Natural killer cell (primary cell): ENCODE measurements at regions not wholly inside any gene's neighbourhood (a gene's known extent, or its start where the extent isn't known, plus 50 kb on each side); places are given as distances from the start of the nearest gene placed in this dataset.
"Not testable (repeated sequence)": the region's sequence is repeated elsewhere in the genome, so short reads cannot be mapped to it uniquely, and the experiment has no call there.

ENCODE experiments used
- ATAC-seq, 3 donors: fragments of 150-1000 bp in 2 of 3; fragments of 200-7000 bp in 1 of 3; cut with Tn5 transposase; 1 replicate in 1 of 3; 2 replicates in 2 of 3; pipeline ENCODE4 v1.10.0; 2021; ENCODE audit warnings: mild to moderate bottlenecking in 2 of 3, moderate library complexity in 2 of 3
- DNase-seq, 2 donors: peaks; one replicate each; pipeline versions ENCODE4 v3.0.0 to v3.0.0-alpha.2; 2013 to 2021; ENCODE audit warnings: mixed read lengths in 1 of 2
- H3K27ac ChIP-seq: one replicate; pipeline ENCODE4 v1.5.1; 2013; ENCODE audit warnings: mild to moderate bottlenecking, low read length
- H3K27me3 ChIP-seq: one replicate; pipeline ENCODE4 v1.6.1; 2013; ENCODE audit warnings: low read length; ENCODE audit not compliant: control insufficient read depth, insufficient read depth
- H3K36me3 ChIP-seq: one replicate; pipeline ENCODE4 v1.6.1; 2013; ENCODE audit warnings: low read length; ENCODE audit not compliant: control insufficient read depth, insufficient read depth
- H3K4me1 ChIP-seq: one replicate; pipeline ENCODE4 v1.6.1; 2013; ENCODE audit warnings: low read length; ENCODE audit not compliant: control insufficient read depth, insufficient read depth
- H3K4me3 ChIP-seq: one replicate; pipeline ENCODE4 v1.5.1; 2013; ENCODE audit warnings: low read length
- H3K9me3 ChIP-seq: one replicate; pipeline ENCODE4 v1.6.1; 2013; ENCODE audit warnings: low read length; ENCODE audit not compliant: control insufficient read depth, insufficient read depth
- H3K27ac Mint-ChIP-seq, 2 donors: one replicate each; pipeline ENCODE4 v1.8.0; 2022; ENCODE audit warnings: mild to moderate bottlenecking in 2 of 2, mixed read lengths in 2 of 2, moderate library complexity in 1 of 2
- H3K27me3 Mint-ChIP-seq, 2 donors: one replicate each; pipeline ENCODE4 v1.8.0; 2022; ENCODE audit warnings: low read depth in 2 of 2, mixed read lengths in 2 of 2
- H3K36me3 Mint-ChIP-seq: one replicate; pipeline ENCODE4 v1.8.0; 2022; ENCODE audit warnings: mixed read lengths
- H3K4me1 Mint-ChIP-seq, 2 donors: one replicate each; pipeline ENCODE4 v1.8.0; 2022; ENCODE audit warnings: mixed read lengths in 2 of 2
- H3K4me3 Mint-ChIP-seq: one replicate; pipeline ENCODE4 v1.8.0; 2022; ENCODE audit warnings: mild to moderate bottlenecking, moderate library complexity, mixed read lengths
- H3K9me3 Mint-ChIP-seq, 2 donors: one replicate each; pipeline ENCODE4 v1.8.0; 2022; ENCODE audit warnings: mixed read lengths in 2 of 2
- WGBS: methylation state at CpG from one replicate; pipeline ENCODE4 v1.1.7; 2013; ENCODE audit warnings: missing lambda C conversion rate; ENCODE audit not compliant: insufficient coverage; 5-methylcytosine and 5-hydroxymethylcytosine counted together
- intact Hi-C: fragments of 100-400 bp; cut with micrococcal nuclease; formaldehyde crosslinking; loops from one replicate; pipeline ENCODE4 v1.14.2; 2022

- H3K4me3 Mint-ChIP-seq, H3K4me1 ChIP-seq, H3K4me3 ChIP-seq, H3K36me3 Mint-ChIP-seq, H3K9me3 Mint-ChIP-seq, H3K27me3 ChIP-seq, H3K27ac Mint-ChIP-seq, H3K9me3 ChIP-seq, H3K27ac ChIP-seq, ATAC-seq, intact Hi-C loops, H3K4me1 Mint-ChIP-seq, H3K27me3 Mint-ChIP-seq, H3K36me3 ChIP-seq, DNase-seq: not testable (repeated sequence)
- no CpG with 5 or more reads among the region's 15 CpGs for WGBS
Observed at GRCh38 chr17:62264974-62265373, 115.4 kb upstream of the EFCAB3 start.

GRCh38 chr17:62255791-62256190 lies 124.6 kb upstream of the EFCAB3 start:
- H3K36me3 Mint-ChIP-seq, result not testable (repeated sequence)

GRCh38 chr17:62242076-62242475 lies 138.3 kb upstream of the EFCAB3 start:
- H3K4me1 Mint-ChIP-seq, H3K4me3 Mint-ChIP-seq, H3K4me1 ChIP-seq, DNase-seq, H3K36me3 ChIP-seq, H3K27ac Mint-ChIP-seq, H3K9me3 Mint-ChIP-seq, H3K4me3 ChIP-seq, ATAC-seq, H3K27me3 Mint-ChIP-seq, H3K9me3 ChIP-seq, H3K36me3 Mint-ChIP-seq, H3K27ac ChIP-seq, intact Hi-C loops, H3K27me3 ChIP-seq: not testable (repeated sequence)
- 85% methylated on average over 5 of the region's 7 CpGs for WGBS

More at GRCh38 chr17:62255791-62256190, 124.6 kb upstream of the EFCAB3 start:
- H3K27me3 ChIP-seq, H3K4me3 ChIP-seq, H3K4me1 Mint-ChIP-seq, ATAC-seq, H3K9me3 Mint-ChIP-seq, H3K36me3 ChIP-seq, H3K27ac Mint-ChIP-seq, H3K4me3 Mint-ChIP-seq, H3K27ac ChIP-seq, H3K9me3 ChIP-seq, H3K4me1 ChIP-seq, DNase-seq, H3K27me3 Mint-ChIP-seq, intact Hi-C loops: not testable (repeated sequence)
- WGBS, result 85% methylated on average over 6 of the region's 6 CpGs

GRCh38 chr17:62239569-62239968 lies 140.8 kb upstream of the EFCAB3 start:
- H3K36me3 ChIP-seq, H3K4me1 ChIP-seq, H3K9me3 ChIP-seq, H3K27me3 ChIP-seq, H3K4me1 Mint-ChIP-seq, H3K27ac ChIP-seq, H3K27me3 Mint-ChIP-seq, ATAC-seq, H3K4me3 Mint-ChIP-seq, DNase-seq, H3K4me3 ChIP-seq, H3K36me3 Mint-ChIP-seq, H3K9me3 Mint-ChIP-seq, H3K27ac Mint-ChIP-seq, intact Hi-C loops: not testable (repeated sequence)
- 80% methylated on average over 2 of the region's 3 CpGs for WGBS

DNA sequence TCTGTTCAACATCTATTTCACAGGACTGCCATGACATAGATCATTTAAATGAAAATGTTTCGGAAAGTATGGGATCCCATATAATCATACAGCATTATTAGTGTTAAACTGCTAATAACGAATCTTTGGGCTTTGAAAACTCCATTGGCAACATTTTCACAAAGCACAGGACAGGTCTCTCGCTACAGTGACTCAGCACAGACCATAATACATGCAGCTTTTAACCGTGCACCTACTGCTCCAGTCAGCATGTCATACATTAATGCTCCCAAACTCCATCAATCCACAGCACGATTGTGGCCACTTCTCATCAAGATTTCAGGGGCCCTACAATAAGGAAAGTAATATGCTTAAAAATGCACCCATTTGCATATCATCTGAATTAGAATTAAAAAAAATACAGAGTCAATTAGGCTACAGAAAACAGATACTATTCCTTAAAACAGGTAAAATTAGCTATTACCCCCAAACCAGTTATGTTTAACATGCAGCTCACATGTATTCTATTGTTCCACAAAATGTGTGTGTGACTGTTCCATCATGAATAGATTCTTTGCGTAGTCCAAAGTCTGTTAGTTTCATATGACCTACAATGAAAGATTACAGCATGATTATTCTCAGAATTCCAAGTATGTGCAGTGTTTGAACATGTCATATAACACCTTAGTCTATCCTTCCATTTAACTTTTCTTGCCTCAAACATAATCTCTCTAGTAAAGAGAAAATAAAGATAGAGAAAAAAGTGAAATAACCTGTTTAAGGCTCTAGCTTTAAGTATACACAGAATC lies 141.6 kb upstream of the EFCAB3 start:
- 87% methylated on average over 6 of the region's 6 CpGs for WGBS
- ATAC-seq, intact Hi-C loops, H3K36me3 ChIP-seq, H3K27ac Mint-ChIP-seq, H3K4me3 Mint-ChIP-seq, H3K9me3 ChIP-seq, H3K4me1 Mint-ChIP-seq, H3K4me1 ChIP-seq, DNase-seq, H3K36me3 Mint-ChIP-seq, H3K4me3 ChIP-seq, H3K27me3 Mint-ChIP-seq, H3K27ac ChIP-seq, H3K27me3 ChIP-seq, H3K9me3 Mint-ChIP-seq: not testable (repeated sequence)

GRCh38 chr17:62233822-62234481 lies 146.4 kb upstream of the EFCAB3 start:
- DNase-seq, H3K4me3 ChIP-seq, H3K36me3 ChIP-seq, H3K4me3 Mint-ChIP-seq, H3K4me1 ChIP-seq, H3K9me3 ChIP-seq, intact Hi-C loops, H3K4me1 Mint-ChIP-seq, ATAC-seq, H3K27ac ChIP-seq, H3K36me3 Mint-ChIP-seq, H3K27me3 Mint-ChIP-seq, H3K9me3 Mint-ChIP-seq, H3K27me3 ChIP-seq, H3K27ac Mint-ChIP-seq: not testable (repeated sequence)
- no CpG with 5 or more reads among the region's 2 CpGs for WGBS

- intact Hi-C loops, DNase-seq: not testable (repeated sequence)
Observed at GRCh38 chr17:62231293-62231692, 149.1 kb upstream of the EFCAB3 start.

More at GRCh38 chr17:62231293-62231692, 149.1 kb upstream of the EFCAB3 start:
- not testable (repeated sequence) for ATAC-seq, H3K9me3 ChIP-seq, H3K9me3 Mint-ChIP-seq, H3K4me1 Mint-ChIP-seq, H3K4me3 ChIP-seq, H3K27me3 Mint-ChIP-seq, H3K36me3 ChIP-seq, H3K4me1 ChIP-seq, H3K27me3 ChIP-seq, H3K27ac Mint-ChIP-seq, H3K36me3 Mint-ChIP-seq, H3K27ac ChIP-seq, H3K4me3 Mint-ChIP-seq
- no CpG with 5 or more reads among the region's 5 CpGs for WGBS
